ENCODE measurements at regions not wholly inside any gene's neighbourhood (a gene's known extent, or its start where the extent isn't known, plus 50 kb on each side); places are given as distances from the start of the nearest gene placed in this dataset.

DNA sequence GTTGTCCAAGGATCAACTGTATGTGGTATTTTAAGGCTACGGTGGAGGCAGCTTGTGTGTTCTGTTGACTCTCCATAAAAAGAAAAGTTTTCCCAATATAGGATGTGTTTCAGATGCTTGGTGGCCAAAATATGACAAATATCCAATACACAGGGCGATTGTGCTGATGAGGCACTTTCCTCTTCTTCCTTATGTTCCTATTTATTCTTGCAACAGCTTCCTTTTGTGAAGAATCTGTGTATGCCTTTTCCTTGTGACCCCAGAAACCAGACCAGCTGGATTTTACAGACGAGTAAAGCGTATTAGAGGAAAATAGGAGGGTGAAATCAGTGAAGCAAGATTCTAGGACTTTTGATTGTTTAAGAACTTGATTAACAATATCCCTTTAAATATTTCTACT lies 452.0 kb downstream of the DMAC1 start:
- no peak for TF ChIP-seq POLR2A (IDR thresholded peaks at IDR 0.05)
- TF ChIP-seq, protein P1, sequence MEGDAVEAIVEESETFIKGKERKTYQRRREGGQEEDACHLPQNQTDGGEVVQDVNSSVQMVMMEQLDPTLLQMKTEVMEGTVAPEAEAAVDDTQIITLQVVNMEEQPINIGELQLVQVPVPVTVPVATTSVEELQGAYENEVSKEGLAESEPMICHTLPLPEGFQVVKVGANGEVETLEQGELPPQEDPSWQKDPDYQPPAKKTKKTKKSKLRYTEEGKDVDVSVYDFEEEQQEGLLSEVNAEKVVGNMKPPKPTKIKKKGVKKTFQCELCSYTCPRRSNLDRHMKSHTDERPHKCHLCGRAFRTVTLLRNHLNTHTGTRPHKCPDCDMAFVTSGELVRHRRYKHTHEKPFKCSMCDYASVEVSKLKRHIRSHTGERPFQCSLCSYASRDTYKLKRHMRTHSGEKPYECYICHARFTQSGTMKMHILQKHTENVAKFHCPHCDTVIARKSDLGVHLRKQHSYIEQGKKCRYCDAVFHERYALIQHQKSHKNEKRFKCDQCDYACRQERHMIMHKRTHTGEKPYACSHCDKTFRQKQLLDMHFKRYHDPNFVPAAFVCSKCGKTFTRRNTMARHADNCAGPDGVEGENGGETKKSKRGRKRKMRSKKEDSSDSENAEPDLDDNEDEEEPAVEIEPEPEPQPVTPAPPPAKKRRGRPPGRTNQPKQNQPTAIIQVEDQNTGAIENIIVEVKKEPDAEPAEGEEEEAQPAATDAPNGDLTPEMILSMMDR (IDR thresholded peaks at IDR 0.05): no peak
- no peak for TF ChIP-seq POLR2AphosphoS5 (IDR thresholded peaks at IDR 0.05)
